NCI-H1694 (cell line): ENCODE measurements at regions not wholly inside any gene's neighbourhood (a gene's known extent, or its start where the extent isn't known, plus 50 kb on each side); places are given as distances from the start of the nearest gene placed in this dataset.

Experiments used
- DNase-seq: peaks from one replicate; lab custom pipeline; 2025; lab: John Stamatoyannopoulos, UW

DNA sequence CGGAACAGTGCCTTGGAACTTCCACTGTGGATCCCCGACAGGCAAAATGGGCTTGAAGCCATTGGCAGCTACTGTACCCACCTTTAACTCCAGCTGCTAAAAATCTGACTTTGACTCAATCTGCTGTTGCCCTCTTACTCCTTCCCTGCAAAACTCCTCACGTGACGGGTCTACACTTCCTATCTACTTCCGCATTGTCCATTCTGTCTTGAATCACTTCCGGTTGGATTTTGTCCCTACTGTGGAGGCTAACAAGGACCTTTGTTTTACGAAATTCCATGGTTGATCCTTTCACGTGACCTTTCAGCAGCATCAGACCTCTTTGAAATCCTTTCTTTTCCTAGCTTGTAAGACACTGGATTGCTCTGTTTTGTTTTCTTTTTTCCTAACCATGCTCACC lies 268.4 kb downstream of the PRDM2 start:
- DNase-seq, result no peak

DNA sequence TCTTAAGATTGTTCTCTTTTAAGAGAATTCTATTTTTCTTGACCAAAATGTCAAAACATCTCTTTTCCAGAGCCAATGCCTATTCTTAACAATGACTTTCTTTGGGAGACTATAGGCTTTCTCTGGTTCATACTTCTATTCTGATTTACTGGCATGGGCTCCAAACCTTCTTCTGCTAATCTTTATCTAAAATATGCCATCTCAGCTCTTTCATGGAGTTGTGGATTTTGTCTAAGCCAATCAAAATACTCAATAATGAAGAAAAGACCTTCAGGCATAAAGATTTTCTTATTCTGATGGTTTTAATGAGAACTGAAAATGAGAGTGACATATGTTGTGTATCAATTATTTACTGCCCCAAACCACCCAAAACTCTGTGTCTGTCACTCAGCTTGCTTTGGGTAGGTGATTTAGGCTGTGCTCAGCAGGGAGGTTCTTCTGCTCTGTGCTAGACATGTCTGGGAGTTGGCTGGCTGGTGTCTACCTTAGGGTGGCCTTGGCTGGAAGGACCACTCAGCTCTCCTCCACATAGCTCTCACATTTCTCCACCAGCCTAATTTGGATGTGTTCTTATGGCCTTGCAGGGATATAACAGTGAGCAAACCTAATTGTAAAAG lies 270.8 kb downstream of the PRDM2 start:
- no peak for DNase-seq

DNA sequence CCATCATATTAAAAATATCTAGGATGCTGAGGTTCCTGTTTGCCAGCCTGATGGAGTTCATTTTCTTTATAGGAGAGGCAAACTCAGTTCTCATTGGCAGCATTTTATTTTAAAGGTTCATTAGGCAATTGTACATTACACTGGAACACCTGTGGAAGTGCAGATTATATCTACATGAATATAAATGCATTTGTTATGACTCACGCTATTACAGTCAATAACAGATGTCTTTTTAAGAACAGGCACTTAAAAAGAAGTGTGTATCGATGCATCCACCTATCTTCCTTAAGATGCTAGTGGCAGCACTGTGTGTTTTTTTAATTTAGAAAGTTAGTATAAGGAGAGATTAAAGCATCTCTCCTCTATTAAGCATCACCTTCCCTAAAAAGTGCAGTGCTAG lies 276.5 kb downstream of the PRDM2 start:
- DNase-seq, result no peak

DNA sequence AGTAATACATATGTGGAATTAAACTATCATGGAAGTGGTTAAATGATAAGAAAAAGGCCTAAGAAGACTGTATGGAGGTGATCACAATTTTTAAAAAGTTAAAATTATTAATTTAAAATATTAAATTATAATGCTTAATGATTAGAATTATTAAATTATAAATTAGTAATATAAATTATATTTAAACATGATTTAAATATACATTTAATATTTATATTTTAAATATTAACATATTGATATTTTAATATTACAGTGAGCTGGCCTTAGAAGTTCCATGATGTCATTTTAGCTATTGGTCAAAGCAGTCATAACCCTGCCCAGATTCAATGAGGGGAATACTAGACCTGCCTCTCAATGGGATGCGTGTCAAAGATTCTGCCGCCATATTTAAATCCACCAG lies 281.2 kb downstream of the PRDM2 start:
- no peak for DNase-seq

DNA sequence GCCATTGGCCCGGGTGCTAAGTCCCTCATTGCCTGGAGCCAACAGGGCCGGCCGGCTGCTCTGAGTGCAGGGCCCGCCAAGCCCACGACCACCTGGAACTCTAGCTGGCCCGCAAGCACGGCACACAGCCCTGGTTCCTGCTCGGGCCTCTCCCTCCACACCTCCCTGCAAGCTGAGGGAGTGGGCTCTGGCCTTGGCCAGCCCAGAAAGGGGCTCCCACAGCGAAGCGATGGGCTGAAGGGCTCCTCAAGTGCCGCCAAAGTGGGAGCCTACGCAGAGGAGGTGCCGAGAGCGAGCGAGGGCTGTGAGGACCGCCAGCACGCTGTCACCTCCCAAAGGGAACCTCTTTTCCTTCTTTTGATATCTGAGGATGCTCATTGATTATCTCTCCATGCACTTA lies 283.4 kb downstream of the PRDM2 start:
- DNase-seq, result no peak

DNA sequence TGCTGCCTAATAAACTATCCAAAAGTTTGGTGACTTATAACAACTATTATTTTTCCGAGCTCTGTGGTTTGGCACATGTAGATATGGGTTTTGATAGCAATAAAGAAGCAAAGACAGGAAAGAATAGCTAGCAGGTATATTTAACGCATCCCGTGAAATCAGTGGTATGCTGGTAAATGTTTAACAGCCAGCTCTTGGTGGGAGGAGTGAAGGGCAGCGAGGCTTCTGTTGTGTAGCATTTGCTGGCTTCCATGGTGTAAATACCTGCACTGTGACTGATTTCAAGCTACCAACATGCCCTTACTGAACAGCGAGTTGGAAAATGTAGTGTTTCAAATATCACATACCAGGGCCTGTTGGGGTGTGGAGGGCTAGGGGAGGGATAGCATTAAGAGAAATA lies 291.0 kb downstream of the PRDM2 start:
- no peak for DNase-seq

DNA sequence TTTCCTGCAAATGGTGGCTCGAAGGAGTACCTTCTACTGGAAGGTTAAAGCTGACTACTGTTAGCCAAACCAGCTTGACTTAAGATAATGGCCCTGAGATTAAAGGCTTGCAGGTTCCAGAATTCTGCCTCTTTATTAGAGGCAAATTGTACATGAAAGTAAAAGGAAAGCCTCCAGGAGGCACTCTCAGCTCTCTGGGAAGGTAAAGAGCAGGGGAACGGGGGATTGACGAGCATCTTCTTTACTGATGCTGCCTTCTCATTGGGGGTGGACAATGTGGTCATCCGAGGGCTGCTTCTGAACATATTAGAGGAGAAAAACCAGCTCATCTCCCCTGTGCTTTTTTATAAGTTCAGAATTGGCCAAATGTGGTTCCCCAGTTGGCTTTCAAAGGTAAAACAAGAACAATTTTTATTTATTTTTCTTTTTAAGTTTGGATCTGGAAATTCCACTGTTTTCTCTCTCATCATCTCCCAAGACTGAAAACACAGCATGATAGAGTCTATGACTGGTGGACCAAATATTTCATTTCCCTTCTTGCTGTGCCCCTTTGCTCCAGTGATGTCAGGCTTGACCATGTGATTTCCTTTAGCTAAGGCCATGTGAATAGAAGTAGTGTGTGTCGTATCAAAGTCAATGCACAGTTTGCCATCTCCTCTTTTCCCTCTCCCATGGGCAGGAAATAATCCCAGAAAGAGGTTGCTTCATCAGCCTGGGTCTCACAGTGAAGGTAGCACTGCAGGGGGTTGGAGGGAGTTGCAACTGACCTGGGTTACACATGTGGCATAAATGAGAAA lies 292.7 kb downstream of the PRDM2 start:
- DNase-seq, result no peak

DNA sequence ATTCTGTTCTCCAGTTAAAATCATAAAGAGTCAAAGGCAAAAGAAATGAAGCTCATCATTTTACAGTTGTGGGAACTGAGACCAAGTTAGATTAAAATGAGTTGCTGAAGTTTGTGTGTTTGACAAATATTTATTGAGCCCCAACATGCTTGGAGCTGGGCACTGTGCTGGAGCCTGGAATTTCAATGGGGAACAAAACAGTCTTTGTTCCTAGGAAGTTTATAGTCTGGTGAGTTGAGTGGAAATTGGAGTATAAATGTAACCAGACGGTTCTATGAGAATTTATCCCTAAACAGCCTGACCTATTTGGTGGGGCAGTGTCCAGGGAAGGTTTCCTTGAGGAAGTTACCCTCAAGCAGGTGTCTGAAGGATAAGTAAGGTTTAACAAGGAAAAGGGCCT lies 294.4 kb downstream of the PRDM2 start:
- no peak for DNase-seq

DNA sequence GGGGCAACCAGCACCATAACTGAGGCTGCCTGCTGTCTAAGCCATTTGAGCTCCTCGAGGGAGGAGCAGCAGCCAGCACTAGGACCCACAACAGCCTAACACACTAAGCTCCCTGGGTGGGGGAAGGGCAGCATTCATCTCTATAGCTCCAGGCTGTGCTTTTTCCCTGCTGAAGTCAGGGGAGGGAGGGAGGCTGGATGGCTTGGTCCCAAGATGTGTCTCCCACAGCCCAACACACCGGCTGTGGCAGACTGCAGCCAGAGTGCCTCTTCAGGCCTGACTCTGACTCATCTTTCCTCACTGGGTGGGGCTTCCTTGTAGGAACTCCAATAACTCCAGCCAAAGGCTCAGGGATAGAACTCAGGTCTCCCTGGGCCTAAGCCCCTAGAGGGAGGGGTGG lies 296.3 kb downstream of the PRDM2 start:
- no peak for DNase-seq

DNA sequence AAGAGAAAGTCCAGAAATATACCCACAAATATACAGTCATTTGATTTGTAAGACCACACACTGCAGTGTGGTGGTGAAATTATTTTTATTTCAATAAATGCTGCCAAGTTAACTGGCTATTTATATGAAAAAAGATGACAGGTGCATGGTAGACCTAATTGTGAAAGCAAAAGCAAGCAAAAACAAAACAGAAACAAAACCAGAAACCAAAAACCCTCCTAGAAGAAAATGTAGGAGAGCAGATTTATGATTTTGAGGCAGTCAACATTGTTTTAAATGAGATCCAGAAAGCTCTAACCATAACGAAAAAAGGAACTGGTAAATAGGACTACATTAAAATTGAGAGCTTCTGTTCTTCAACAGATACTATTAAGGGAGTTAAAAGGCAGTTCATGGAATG lies 303.6 kb downstream of the PRDM2 start:
- no peak for DNase-seq

DNA sequence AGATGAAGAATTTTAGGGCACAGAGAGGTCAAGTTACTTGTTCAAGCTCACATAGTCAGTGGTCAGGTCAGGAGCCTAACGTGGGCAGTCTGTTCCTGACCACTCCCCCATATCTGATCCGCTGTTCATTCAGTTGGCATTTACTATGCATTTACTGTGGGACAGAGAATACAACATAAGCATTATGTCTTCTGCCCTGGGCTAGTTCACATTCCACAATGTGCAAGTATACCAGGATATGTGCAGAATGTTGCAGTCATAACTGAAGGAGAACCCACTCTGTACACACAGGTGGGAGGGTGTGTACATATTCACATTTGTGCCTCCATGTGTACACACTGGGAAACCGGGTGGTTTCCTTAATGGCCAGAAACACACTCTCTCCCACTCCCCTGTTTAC lies 309.6 kb downstream of the PRDM2 start:
- no peak for DNase-seq

DNA sequence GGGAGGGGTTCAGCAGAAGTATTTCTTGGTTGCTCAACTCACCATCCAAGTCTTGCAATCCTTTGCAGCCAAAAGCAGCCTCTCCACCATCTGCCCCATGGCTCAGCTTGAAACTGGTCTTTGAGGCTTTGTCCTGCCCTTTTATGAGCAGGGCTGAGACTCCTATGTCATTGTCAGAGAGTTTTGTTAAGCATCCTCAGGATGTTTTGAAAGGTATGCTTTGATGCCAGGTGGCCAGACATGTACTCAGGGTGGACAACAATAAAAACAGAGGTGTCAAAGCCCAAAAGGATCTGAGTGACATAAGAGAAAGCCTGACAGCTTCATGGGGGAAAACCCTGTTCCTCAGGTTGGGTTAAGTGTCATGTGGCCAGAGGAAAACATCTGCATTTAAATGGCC lies 310.5 kb downstream of the PRDM2 start:
- no peak for DNase-seq

DNA sequence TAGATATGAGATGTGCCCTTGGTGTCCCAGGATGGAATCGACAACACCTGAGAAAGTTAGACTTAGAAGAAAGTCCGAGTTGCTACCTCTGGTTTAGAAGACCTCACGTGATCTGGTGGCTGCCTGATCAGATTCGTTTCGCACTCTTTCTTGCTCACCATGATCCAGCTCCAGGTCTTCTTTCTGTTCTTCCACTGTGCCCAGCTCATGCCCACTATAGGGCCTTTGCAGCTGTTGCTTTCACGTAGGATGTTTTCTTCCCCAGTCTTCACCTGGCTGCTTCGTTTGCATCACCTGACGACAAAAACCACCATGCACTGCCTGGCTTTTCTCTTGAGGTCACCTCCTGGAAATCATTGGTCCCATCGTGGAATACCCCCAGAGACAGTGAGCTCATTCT lies 311.1 kb downstream of the PRDM2 start:
- no peak for DNase-seq

DNA sequence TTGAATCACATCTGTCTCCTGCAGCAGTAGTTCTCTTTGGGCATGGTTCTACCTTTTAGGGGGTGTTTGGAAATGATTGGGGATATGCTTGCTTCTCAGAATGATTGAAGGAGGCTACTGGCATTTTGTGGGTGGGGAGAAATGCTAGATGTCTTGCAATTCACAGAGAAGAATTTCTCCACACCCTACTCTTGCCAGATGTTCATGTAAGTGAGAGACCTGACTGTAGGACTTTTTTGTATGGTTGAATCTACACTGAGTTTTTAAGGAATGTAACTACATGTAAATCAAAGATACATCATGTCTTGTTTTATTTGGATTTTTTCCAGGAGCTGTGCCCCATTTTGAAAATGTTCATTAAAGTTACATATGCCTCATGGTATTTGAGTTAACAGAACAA lies 311.9 kb downstream of the PRDM2 start:
- DNase-seq, result no peak

DNA sequence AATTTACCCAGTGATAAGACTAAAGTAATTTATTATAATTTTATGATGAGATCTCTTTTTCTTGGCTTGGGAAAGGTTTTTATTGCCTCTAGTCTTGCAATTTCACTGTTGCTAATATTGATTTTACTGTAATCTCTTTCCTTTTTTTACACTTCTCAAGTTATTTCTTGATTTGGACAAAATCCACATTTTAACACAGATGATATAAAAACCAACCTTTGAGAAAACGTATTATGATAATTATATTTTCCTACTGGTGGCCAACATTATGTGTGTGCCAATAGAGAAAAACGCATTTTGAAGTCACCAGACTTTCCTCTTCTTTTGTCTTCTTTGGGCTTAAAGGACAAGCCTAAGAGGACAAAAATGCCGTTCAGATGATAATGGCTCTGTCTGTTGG lies 314.9 kb downstream of the PRDM2 start:
- DNase-seq, result no peak

DNA sequence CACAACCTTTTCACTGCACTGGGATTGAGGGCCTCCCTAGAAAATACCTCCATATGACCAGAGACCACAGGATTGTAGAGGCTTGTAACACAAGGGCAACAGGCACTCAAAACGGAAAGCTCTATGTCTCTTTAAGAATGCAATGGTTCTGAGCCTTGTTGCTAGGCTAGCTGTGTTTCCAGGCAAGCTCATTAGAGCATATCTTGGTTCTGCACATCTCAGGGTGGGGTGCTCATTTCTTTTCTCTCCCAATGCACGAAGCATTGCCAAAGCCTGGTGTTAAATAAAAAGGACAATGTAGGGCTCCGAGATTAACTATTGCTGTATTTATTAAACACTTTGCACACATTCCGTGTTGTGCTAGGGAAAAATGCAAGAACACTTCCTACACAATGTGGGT lies 315.9 kb downstream of the PRDM2 start:
- DNase-seq, result no peak

DNA sequence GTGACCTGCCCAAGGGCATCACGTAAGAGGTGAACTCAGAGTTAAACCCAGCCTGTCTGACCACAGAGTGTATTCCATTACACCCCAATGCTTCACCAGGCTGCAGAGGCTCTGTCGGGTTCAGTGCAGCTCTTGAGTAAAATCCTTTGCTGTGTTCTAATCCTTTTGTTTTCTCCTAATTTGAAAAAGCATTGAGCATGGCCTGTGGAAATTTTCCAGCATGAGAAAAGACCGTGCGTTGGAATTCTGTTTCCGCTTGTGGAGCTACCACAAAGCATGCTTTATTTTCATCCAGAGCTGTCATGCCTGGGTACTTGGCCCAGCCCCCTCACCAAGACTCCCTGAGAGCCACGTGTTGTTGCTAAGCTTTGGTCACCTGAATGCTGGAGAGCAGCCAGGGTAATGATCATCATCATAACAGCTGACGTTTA lies 317.6 kb downstream of the PRDM2 start:
- no peak for DNase-seq

DNA sequence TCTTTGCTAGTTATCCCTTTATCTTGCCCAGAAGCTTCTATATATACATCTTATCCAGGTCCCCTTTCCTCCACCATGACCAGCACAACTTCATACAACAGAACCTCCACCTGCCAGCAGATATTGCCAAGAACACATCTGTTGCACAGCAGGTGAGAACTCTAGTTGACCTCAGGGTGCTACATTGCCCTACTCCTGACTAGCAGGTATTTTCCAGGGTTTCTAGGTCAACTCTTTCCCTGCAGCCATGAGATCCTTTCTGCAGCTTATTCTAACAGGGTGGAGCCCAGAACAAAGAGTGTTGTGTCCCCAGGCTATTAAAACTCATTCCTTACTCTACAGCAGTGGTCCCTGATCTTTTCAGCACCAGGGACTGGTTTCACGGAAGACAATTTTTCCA lies 319.5 kb downstream of the PRDM2 start:
- no peak for DNase-seq

DNA sequence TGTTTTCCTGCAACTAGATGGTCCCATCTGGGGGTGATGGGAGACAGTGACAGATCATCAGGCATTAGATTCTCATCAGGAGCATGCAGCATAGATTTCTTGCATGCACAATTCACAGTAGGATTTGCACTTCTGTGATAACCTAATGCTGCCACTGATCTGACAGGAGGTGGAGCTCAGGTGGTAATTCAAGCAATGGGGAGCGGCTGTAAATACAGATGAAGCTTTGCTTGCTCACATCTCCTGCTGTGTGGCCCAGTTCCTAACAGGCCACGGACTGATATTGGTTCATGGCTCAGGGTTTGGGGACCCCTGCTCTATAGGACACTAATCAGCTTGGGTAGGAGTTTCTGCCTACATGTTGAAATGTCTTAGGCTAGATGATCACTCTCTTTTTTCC lies 320.0 kb downstream of the PRDM2 start:
- no peak for DNase-seq

DNA sequence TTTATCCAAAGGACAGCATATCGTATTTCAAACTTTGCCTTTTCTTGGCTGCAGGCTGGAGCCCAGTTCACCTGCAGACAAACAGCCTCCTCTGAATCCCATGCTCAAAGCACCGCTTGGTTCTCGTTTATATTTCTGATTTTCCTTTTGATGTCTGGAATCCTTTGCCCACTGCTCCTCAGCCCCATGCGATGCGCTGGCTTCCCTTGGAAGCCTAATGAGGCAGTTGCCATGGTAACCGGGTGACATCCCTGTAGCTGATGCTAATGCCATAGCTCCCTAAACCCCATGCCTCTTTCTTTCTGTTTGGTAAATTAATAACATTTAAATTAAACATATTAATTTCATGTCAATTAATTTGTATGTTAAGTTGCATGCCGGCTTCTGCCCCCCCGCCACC lies 327.1 kb downstream of the PRDM2 start:
- peak; percentile 1 for DNase-seq

DNA sequence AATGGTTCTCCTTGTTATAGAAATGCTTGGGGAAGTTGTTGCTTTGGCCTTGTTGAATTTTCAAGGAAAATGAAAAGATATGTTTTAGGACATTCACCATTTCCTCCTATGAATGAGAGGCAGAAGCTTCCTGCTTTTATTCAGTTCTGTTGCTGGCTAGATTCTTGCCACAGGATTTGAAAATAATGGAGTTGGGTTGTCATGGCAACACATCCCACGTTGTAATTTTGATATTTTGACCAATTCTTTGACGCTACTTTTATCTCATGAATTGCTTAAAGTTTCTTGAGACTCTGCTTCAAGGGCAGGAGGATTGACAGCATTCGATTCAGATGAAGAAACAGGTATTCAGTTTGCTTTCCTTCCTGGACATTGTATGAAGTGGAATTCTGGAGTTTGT lies 331.5 kb downstream of the PRDM2 start:
- DNase-seq, result no peak

DNA sequence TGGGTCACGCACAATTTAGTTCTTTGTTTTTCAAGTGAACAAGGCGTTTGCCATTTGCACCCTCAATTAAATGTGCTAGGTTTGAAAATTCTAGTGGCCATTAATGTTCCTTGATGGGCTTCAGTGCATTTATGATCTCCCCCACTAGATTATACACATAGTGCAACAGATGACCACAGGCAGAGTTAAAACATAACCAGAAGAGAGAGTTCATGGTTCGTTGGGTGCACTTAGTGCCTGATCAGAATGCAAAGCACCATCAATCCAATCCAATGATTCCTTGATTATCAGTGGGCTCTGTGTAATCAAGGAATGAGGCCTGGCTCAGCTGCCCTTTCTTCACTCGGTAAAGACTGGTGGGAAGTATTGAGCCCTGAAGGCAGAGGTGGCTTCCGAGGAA lies 334.5 kb downstream of the PRDM2 start:
- DNase-seq, result no peak

DNA sequence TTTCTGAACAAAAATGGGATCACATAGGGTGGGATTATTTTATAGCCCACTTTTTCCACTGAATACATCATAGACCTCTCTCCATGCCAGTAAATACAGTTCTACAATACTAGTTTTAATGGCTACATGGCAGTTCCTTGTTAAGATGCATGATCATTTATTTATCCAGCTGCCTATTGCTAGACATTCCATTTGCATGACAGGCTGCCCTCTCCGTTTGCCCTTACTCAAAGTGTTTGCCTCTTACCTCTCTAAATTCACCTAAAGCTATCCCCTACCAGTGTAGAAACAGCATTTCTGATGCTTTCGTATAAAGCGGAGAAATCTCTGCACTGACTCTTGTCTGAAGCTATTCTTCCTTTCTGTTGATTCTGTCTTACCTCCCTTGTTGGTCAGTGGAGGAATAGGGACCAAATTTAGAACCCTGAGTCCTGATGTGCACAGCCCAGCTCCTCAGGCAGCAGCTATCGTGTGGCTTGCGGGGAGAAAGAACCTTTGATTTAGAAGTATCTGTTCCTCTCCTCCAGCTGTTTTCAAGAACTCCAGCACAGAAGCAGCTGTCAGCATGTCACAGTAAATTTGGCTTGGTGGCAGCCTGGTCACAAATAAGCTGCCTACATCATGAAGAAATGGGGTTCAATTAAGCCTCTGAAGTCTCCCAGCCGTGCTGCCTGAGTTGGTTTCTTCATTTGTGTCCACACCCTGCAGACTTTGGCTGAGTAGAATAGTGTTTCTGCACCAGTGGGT lies 337.3 kb downstream of the PRDM2 start:
- no peak for DNase-seq
